B cell (primary cell): ENCODE measurements at regions not wholly inside any gene's neighbourhood (a gene's known extent, or its start where the extent isn't known, plus 50 kb on each side); places are given as distances from the start of the nearest gene placed in this dataset.

Experiments used
- ATAC-seq: fragments of 200-7000 bp; cut with Tn5 transposase; one replicate; pipeline ENCODE4 v1.10.0; 2021; ENCODE audit warnings: low read depth, mild to moderate bottlenecking, moderate number of reproducible peaks, moderate library complexity
- CTCF ChIA-PET: fragments of 350-600 bp; sonication (Branson Sonifier 250); formaldehyde crosslinking; loops from one replicate; lab custom pipeline; 2021; ENCODE audit warnings: antibody characterized with exemption, inconsistent platforms; lab: Charles Lee
- POLR2A ChIA-PET: fragments of 350-600 bp; sonication (Branson Sonifier 250); formaldehyde crosslinking; loops from one replicate; lab custom pipeline; 2021; ENCODE audit warnings: antibody characterized with exemption; lab: Charles Lee
- DNase-seq: peaks from one replicate; pipeline ENCODE4 v3.0.0; 2013
- H2AFZ ChIP-seq: 2 replicates; pipeline ENCODE4 v1.6.1; 2012; ENCODE audit warnings: mild to moderate bottlenecking, low read depth, low read length; ENCODE audit not compliant: insufficient read depth, poor library complexity, severe bottlenecking
- H3K27ac ChIP-seq, 2 donors: 1 replicate in 1 of 2; 2 replicates in 1 of 2; pipeline ENCODE4 v1.5.1; 2012 to 2013; ENCODE audit warnings: low read length in 2 of 2, mild to moderate bottlenecking in 2 of 2, moderate library complexity in 1 of 2
- H3K27me3 ChIP-seq, 4 experiments: fragments of 200-600 bp in 1 of 4; sonication (generic) in 1 of 4; replicated peaks in 1 of 4; 1 replicate in 2 of 4; 2 replicates in 2 of 4; pipeline versions ENCODE4 v1.6.1 to v1.7.0; 2013 to 2016; ENCODE audit warnings: low read length in 3 of 4, mild to moderate bottlenecking in 2 of 4, mixed read lengths in 1 of 4, moderate library complexity in 1 of 4; ENCODE audit not compliant: insufficient read depth in 4 of 4, control insufficient read depth in 3 of 4; ENCODE audit errors: control extremely low read depth in 1 of 4
- H3K36me3 ChIP-seq, 2 experiments: replicated peaks in 1 of 2; 1 replicate in 1 of 2; 2 replicates in 1 of 2; pipeline versions ENCODE4 v1.6.1 to v1.7.1; 2013; ENCODE audit warnings: low read length in 1 of 2; ENCODE audit not compliant: insufficient read depth in 2 of 2, control insufficient read depth in 1 of 2; ENCODE audit errors: control extremely low read depth in 1 of 2, extremely low read depth in 1 of 2
- H3K4me1 ChIP-seq, 2 donors: fragments of 200-600 bp in 1 of 2; sonication (generic) in 1 of 2; 1 replicate in 1 of 2; 2 replicates in 1 of 2; pipeline versions ENCODE4 v1.5.1 to v1.6.1; 2013 to 2017; ENCODE audit warnings: low read length in 2 of 2; ENCODE audit not compliant: control insufficient read depth in 2 of 2, insufficient read depth in 2 of 2
- H3K4me2 ChIP-seq: replicated peaks from 2 replicates; pipeline ENCODE3; 2012; ENCODE audit warnings: mild to moderate bottlenecking, low read depth, low read length; ENCODE audit not compliant: poor library complexity, severe bottlenecking
- H3K4me3 ChIP-seq, 5 experiments: fragments of 200-600 bp in 1 of 5; sonication (generic) in 1 of 5; 1 replicate in 3 of 5; 2 replicates in 2 of 5; pipeline versions ENCODE4 v1.5.1 to v1.7.0; 2011 to 2016; ENCODE audit warnings: low read length in 4 of 5, mild to moderate bottlenecking in 4 of 5, low read depth in 2 of 5, control low read depth in 1 of 5, moderate library complexity in 1 of 5; ENCODE audit not compliant: insufficient read depth in 1 of 5; ENCODE audit errors: control extremely low read depth in 1 of 5, extremely low read depth in 1 of 5
- H3K79me2 ChIP-seq: fragments of 200-600 bp; sonication (generic); one replicate; pipeline ENCODE4 v1.6.0; 2016; ENCODE audit warnings: low read length; ENCODE audit not compliant: control insufficient read depth, insufficient read depth
- H3K9ac ChIP-seq: fragments of 200-600 bp; sonication (generic); 2 replicates; pipeline ENCODE4 v1.6.1; 2017; ENCODE audit warnings: mild to moderate bottlenecking, low read length, moderate library complexity
- H3K9me3 ChIP-seq, 3 donors: one replicate each; pipeline versions ENCODE4 v1.6.1 to v1.7.1; 2013; ENCODE audit warnings: low read length in 2 of 3; ENCODE audit not compliant: control insufficient read depth in 2 of 3, insufficient read depth in 1 of 3; ENCODE audit errors: control extremely low read depth in 1 of 3
- H4K20me1 ChIP-seq: 2 replicates; pipeline ENCODE4 v1.6.0; 2012; ENCODE audit warnings: mild to moderate bottlenecking, low read length; ENCODE audit not compliant: insufficient read depth, control insufficient read depth, poor library complexity, severe bottlenecking
- H3K27ac Mint-ChIP-seq: one replicate; pipeline ENCODE4 v1.8.0; 2021; ENCODE audit warnings: mixed read lengths
- H3K27me3 Mint-ChIP-seq: one replicate; pipeline ENCODE4 v1.8.0; 2021; ENCODE audit warnings: mixed read lengths
- H3K4me1 Mint-ChIP-seq: one replicate; pipeline ENCODE4 v1.8.0; 2021; ENCODE audit warnings: mixed read lengths
- H3K4me3 Mint-ChIP-seq: one replicate; pipeline ENCODE4 v1.8.0; 2021; ENCODE audit warnings: mixed read lengths
- H3K9me3 Mint-ChIP-seq: one replicate; pipeline ENCODE4 v1.8.0; 2022; ENCODE audit warnings: mixed read lengths; ENCODE audit not compliant: insufficient read depth
- EZH2 ChIP-seq: IDR thresholded peaks from 2 replicates; pipeline ENCODE4 v1.6.1; 2012; ENCODE audit warnings: borderline replicate concordance, low read depth, mild to moderate bottlenecking, moderate library complexity, low read length; ENCODE audit not compliant: insufficient read depth, poor library complexity, severe bottlenecking
- WGBS: methylation state at CpG from one replicate; pipeline ENCODE4 v1.1.5; 2013; ENCODE audit warnings: missing lambda C conversion rate; ENCODE audit not compliant: insufficient coverage; 5-methylcytosine and 5-hydroxymethylcytosine counted together
- intact Hi-C: fragments of 100-400 bp; cut with micrococcal nuclease; formaldehyde crosslinking; loops from one replicate; pipeline ENCODE4 v1.10.0; 2022
- TF ChIP-seq, protein P1 (sequence below): fragments of 200-600 bp; IDR thresholded peaks from one replicate; pipeline ENCODE4 v1.8.0; 2022; ENCODE audit warnings: antibody characterized with exemption, mild to moderate bottlenecking

DNA sequence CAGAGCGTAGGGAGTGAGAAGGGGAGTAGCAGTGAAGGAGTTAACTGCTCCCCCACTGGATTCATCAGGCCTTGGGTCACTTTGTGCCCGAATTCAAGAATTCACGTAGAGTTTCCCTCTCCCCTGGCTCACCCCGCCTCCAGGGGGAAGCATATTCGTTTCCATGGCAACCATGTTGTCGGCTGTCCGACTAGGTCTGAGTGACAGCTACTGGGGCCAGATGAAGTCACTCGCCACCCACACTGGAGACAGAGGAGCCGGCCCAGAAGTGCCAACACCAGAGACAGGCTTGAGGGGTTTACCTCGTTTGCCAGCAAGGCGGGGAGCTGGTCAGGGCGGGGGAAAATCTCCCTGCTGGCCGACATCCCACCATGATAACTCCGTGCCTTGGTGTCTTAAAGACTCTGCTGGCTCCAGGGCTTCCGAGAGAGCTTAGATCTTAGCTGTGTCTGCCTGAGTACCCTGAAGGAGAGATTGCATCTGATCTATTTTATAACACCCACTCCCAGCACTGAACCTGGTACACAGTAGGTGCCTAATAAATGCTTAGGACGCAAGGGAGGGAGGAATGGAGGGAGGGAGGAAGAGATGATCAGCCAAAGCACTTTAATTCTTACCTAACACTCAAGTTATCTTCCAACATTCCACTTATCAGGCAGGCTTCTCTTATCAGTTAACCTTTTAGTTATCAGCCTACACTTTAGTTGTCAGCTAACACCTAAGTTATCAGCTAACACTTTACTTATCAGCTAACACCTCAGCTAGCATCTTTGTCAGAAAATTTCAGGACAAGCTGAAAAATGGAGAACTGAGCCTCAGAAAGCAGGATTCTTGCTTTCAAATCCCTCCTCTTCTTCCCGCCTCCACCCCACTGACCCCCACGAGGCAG is 57.2 kb upstream of the ZNRF4 start:
- peaks cover 0 to 51% (median 9%) of the 10 kb centered on the region in 4 experiments for H3K27me3 ChIP-seq
- no peaks in the 10 kb centered on the region for H3K9me3 Mint-ChIP-seq
- TF ChIP-seq, protein P1, sequence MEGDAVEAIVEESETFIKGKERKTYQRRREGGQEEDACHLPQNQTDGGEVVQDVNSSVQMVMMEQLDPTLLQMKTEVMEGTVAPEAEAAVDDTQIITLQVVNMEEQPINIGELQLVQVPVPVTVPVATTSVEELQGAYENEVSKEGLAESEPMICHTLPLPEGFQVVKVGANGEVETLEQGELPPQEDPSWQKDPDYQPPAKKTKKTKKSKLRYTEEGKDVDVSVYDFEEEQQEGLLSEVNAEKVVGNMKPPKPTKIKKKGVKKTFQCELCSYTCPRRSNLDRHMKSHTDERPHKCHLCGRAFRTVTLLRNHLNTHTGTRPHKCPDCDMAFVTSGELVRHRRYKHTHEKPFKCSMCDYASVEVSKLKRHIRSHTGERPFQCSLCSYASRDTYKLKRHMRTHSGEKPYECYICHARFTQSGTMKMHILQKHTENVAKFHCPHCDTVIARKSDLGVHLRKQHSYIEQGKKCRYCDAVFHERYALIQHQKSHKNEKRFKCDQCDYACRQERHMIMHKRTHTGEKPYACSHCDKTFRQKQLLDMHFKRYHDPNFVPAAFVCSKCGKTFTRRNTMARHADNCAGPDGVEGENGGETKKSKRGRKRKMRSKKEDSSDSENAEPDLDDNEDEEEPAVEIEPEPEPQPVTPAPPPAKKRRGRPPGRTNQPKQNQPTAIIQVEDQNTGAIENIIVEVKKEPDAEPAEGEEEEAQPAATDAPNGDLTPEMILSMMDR, result no peak
- no peak for TF ChIP-seq EZH2
- H3K4me2 ChIP-seq, result no peak overlapping the region
- H3K79me2 ChIP-seq, result no peaks in the 10 kb centered on the region
- no peak overlapping the region for H3K4me3 ChIP-seq
- no peak overlapping the region for H3K27ac Mint-ChIP-seq
- ChIA-PET POLR2A (interaction anchor here (0.6 kb wide), 1 partner anchor 12 kb away, joined by 6 read pairs; no protein-coding TSS in a partner anchor), CTCF (interaction anchor here (0.6 kb wide), 2 partner anchors 806 to 1608 kb away, joined by 4 read pairs; no protein-coding TSS in a partner anchor)
- no peak for ATAC-seq
- no peak overlapping the region for H3K9ac ChIP-seq
- no peak overlapping the region for H3K4me3 Mint-ChIP-seq
- H4K20me1 ChIP-seq, result no peaks in the 10 kb centered on the region
- H3K27ac ChIP-seq, result no peak overlapping the region
- peak; percentile 16 for DNase-seq
- H2AFZ ChIP-seq, result no peak overlapping the region
- no peaks in the 10 kb centered on the region for H3K4me1 Mint-ChIP-seq
- peaks cover 39% of the 10 kb centered on the region for H3K27me3 Mint-ChIP-seq
- no peaks in the 10 kb centered on the region for H3K4me1 ChIP-seq
- WGBS, result 7% methylated on average over 14 of the region's 18 CpGs
- intact Hi-C loops, result no loop called here
- no peaks in the 10 kb centered on the region for H3K36me3 ChIP-seq
- peaks cover 0 to 14% (median 0%) of the 10 kb centered on the region in 3 donors for H3K9me3 ChIP-seq

DNA sequence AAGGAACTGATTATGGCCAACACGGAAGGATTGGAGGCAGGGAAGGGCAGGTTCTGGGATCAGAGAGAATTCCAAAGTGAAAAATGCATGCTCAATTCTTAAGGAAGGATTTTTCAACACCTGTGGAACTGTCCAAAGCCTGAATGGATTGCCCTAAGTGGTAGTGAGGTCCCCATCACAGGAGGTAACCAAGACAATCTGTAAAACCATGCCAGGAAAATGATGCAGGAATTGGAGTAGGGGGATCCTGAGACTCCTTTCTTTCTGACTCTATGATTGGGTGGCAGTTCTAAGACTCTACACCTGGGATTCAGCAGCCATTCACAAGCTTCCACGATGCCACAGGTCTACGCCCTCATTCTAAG is 56.5 kb upstream of the ZNRF4 start:
- no peaks in the 10 kb centered on the region for H4K20me1 ChIP-seq
- Mint-ChIP-seq H3K27me3 (peaks cover 33% of the 10 kb centered on the region), H3K27ac (no peak overlapping the region), H3K4me3 (no peak overlapping the region), H3K9me3 (no peaks in the 10 kb centered on the region), H3K4me1 (no peaks in the 10 kb centered on the region)
- H3K4me1 ChIP-seq, result no peaks in the 10 kb centered on the region
- H3K27ac ChIP-seq, result no peak overlapping the region
- H3K27me3 ChIP-seq, result peaks cover 0 to 45% (median 9%) of the 10 kb centered on the region in 4 experiments
- peaks cover 0 to 14% (median 0%) of the 10 kb centered on the region in 3 donors for H3K9me3 ChIP-seq
- TF ChIP-seq, protein P1, result no peak
- TF ChIP-seq EZH2, result no peak
- no peak for DNase-seq
- no peaks in the 10 kb centered on the region for H3K36me3 ChIP-seq
- no peak overlapping the region for H3K9ac ChIP-seq
- ChIA-PET POLR2A (no interaction called here), CTCF (no interaction called here)
- H3K79me2 ChIP-seq, result no peaks in the 10 kb centered on the region
- H3K4me3 ChIP-seq, result no peak overlapping the region
- ATAC-seq, result no peak
- no peak overlapping the region for H3K4me2 ChIP-seq
- H2AFZ ChIP-seq, result no peak overlapping the region
- intact Hi-C loops, result no loop called here
- WGBS, result 100% methylated on average over 2 of the region's 3 CpGs
